ENCODE measurements at regions not wholly inside any gene's neighbourhood (a gene's known extent, or its start where the extent isn't known, plus 50 kb on each side); places are given as distances from the start of the nearest gene placed in this dataset.

DNA sequence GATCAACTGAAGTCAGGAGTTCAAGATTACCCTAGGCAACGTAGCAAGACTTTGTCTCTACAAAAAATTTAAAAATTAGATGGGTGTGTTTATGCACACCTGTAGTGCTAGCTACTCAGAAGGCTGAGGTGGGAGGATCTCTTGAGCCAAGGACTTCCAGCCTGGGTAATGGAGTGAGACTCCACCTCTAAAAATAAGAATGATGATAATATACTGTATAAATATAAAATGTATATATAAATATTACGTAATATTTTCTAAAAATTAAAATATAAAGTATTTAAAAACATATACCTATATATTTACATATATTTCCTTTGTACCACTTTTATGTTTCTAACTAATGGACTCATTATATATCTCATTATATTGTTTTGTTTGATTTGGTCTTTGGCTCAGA, 409.5 kb upstream of the REG3G start:
- H3K4me1 Mint-ChIP-seq: no peaks in the 10 kb centered on the region
- H3K27me3 Mint-ChIP-seq: no peaks in the 10 kb centered on the region
- no peaks in the 10 kb centered on the region for H3K36me3 Mint-ChIP-seq (ENCODE audit: low read depth)
- no peak for DNase-seq
- no peak overlapping the region for H3K4me3 Mint-ChIP-seq
- CTCF ChIA-PET: no interaction called here
- POLR2A ChIA-PET: no interaction called here
- H3K27ac Mint-ChIP-seq: no peak overlapping the region
- H3K9me3 Mint-ChIP-seq: no peaks in the 10 kb centered on the region

DNA sequence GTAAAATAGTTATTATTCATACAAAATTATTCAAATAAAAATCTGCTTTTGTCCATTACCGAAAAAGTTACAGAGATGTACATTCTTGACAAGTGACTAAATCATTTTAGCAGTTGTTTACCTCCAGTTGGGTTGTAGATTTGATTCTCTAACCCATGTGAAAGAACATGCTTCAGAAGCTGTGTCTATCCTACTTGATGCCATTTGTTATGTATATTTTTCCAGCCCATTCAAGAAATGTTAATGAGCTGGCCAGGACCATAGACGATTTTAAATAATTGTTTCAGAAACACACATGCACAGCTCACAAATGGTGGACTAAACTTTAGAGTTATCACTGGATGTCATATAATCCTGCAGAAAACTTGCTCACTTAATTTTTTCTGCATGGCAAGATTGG, 391.1 kb upstream of the REG3G start:
- no peak for DNase-seq
- no peaks in the 10 kb centered on the region for H3K4me1 Mint-ChIP-seq
- POLR2A ChIA-PET: no interaction called here
- H3K36me3 Mint-ChIP-seq (ENCODE audit: low read depth): no peaks in the 10 kb centered on the region
- no peak overlapping the region for H3K27ac Mint-ChIP-seq
- peaks cover 3% of the 10 kb centered on the region for H3K9me3 Mint-ChIP-seq
- no peak overlapping the region for H3K4me3 Mint-ChIP-seq
- CTCF ChIA-PET: no interaction called here
- H3K27me3 Mint-ChIP-seq: no peaks in the 10 kb centered on the region

- no peaks in the 10 kb centered on the region for H3K36me3 Mint-ChIP-seq (ENCODE audit: low read depth)
- ChIA-PET POLR2A (no interaction called here), CTCF (no interaction called here)
- no peaks in the 10 kb centered on the region for H3K4me1 Mint-ChIP-seq
- no peak overlapping the region for H3K4me3 Mint-ChIP-seq
- DNase-seq: no peak
- H3K9me3 Mint-ChIP-seq: peaks cover 2% of the 10 kb centered on the region
- no peak overlapping the region for H3K27ac Mint-ChIP-seq
- H3K27me3 Mint-ChIP-seq: no peaks in the 10 kb centered on the region
Measured at GRCh38 chr2:78644854-78645253, 380.6 kb upstream of the REG3G start.

- H3K4me1 Mint-ChIP-seq: no peaks in the 10 kb centered on the region
Measured at GRCh38 chr2:78646533-78647364, 378.8 kb upstream of the REG3G start.

GRCh38 chr2:78648558-78648957, 376.9 kb upstream of the REG3G start:
- Mint-ChIP-seq H3K27me3 (no peaks in the 10 kb centered on the region), H3K4me3 (no peak overlapping the region), H3K4me1 (no peaks in the 10 kb centered on the region), H3K9me3 (peaks cover 12% of the 10 kb centered on the region), H3K36me3 (ENCODE audit: low read depth) (no peaks in the 10 kb centered on the region), H3K27ac (no peak overlapping the region)
- CTCF ChIA-PET: no interaction called here
- no peak for DNase-seq
- POLR2A ChIA-PET: no interaction called here

More at GRCh38 chr2:78646533-78647364, 378.8 kb upstream of the REG3G start:
- DNase-seq: no peak
- Mint-ChIP-seq H3K27me3 (no peaks in the 10 kb centered on the region), H3K9me3 (peaks cover 9% of the 10 kb centered on the region), H3K36me3 (ENCODE audit: low read depth) (no peaks in the 10 kb centered on the region), H3K4me3 (no peak overlapping the region), H3K27ac (no peak overlapping the region)
- CTCF ChIA-PET: no interaction called here
- POLR2A ChIA-PET: no interaction called here

- Mint-ChIP-seq H3K36me3 (ENCODE audit: low read depth) (no peaks in the 10 kb centered on the region), H3K4me3 (no peak overlapping the region), H3K27me3 (no peaks in the 10 kb centered on the region), H3K27ac (no peak overlapping the region), H3K4me1 (no peaks in the 10 kb centered on the region), H3K9me3 (peaks cover 24% of the 10 kb centered on the region)
- POLR2A ChIA-PET: no interaction called here
- no peak for DNase-seq
- CTCF ChIA-PET: interaction anchor here (1.0 kb wide), 1 partner anchor 73 kb away, joined by 3 read pairs; no protein-coding TSS in a partner anchor
Measured at GRCh38 chr2:78654941-78655340, 370.6 kb upstream of the REG3G start.

DNA sequence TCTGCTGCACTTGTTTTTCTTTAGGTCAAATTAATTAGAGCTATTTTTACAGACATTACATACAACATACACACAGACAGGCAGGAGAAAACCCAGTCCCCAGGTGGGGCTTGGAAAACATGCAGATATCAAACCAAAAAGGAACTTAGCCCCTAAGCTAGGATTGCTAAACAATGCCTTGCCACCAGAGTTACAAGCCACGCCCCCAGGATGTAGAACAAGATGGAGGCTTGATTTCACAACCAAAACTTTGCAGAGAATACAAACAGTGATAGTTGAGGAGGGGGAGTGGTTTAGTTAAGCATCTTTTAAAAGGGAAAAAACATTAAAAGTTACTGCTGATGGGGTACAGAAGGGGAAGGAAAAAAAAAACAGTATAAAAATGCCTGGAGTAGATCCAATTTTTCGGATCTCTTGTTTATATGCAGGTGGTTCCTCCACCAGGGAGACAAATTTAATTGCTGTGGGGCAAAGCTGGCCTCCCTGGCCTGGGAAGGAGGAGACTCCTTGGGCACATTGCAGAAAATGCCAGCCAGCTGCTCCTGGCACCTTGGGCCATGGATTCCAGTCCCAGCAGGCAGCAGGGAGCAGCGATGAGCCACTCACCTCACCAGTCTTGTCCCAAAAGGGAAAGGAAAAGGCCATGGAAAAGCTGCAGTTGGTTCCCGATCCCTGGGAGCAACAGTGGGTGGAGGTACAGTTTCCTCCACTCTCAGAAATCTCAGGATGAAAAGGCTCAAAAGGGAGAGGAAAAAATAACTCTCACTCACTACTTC, 348.4 kb upstream of the REG3G start:
- Mint-ChIP-seq H3K4me1 (no peaks in the 10 kb centered on the region), H3K27me3 (no peaks in the 10 kb centered on the region), H3K36me3 (ENCODE audit: low read depth) (no peaks in the 10 kb centered on the region), H3K4me3 (no peak overlapping the region), H3K27ac (no peak overlapping the region), H3K9me3 (peaks cover 3% of the 10 kb centered on the region)
- DNase-seq: no peak
- CTCF ChIA-PET: no interaction called here
- POLR2A ChIA-PET: no interaction called here

DNA sequence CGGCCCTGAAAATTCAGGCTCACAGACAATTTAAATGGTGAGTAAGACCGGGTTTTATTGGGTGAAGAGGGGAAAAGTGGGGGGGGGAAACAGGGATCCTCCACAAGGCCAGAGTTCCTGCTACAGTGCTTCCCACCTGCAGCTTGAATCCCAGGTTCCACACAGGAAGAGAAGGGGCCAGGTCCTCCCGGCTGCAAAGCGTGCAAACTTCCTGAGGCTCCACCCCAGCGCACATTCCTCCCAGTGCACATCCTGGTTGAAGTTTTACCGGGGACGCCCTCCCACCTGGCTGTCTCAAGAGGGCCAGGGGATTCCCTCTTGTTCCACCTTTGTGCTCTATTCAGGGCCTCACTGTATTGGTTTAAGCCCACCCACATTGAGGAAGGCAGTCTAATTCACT, 347.7 kb upstream of the REG3G start:
- H3K27ac Mint-ChIP-seq: no peak overlapping the region
- ChIA-PET CTCF (no interaction called here), POLR2A (no interaction called here)
- H3K27me3 Mint-ChIP-seq: no peaks in the 10 kb centered on the region
- no peaks in the 10 kb centered on the region for H3K36me3 Mint-ChIP-seq (ENCODE audit: low read depth)
- H3K4me3 Mint-ChIP-seq: no peak overlapping the region
- H3K4me1 Mint-ChIP-seq: no peaks in the 10 kb centered on the region
- peaks cover 3% of the 10 kb centered on the region for H3K9me3 Mint-ChIP-seq
- DNase-seq: no peak

DNA sequence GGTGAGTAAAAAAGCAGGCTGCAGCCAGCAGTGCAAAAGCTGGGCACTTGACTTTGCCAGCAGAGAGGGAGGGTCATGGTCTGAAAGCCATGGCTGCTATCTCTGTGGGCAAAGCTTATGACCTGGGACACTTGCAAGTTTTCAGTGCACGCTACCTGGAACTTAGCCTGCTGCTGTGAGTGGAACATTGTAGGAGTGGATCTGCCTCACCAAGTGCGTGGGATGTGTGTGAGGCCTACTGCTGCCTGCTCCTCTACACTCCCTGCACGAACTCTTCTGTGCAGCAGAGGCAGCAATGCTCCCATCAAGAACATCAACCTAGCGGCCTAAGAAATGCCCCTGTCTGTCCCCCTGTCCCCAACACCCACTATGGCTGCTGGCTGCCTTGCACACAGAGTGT, 344.1 kb upstream of the REG3G start:
- H3K9me3 Mint-ChIP-seq: peaks cover 5% of the 10 kb centered on the region
- H3K4me3 Mint-ChIP-seq: no peak overlapping the region
- DNase-seq: no peak
- ChIA-PET POLR2A (no interaction called here), CTCF (no interaction called here)
- no peaks in the 10 kb centered on the region for H3K36me3 Mint-ChIP-seq (ENCODE audit: low read depth)
- H3K27me3 Mint-ChIP-seq: no peaks in the 10 kb centered on the region
- no peaks in the 10 kb centered on the region for H3K4me1 Mint-ChIP-seq
- H3K27ac Mint-ChIP-seq: no peak overlapping the region

DNA sequence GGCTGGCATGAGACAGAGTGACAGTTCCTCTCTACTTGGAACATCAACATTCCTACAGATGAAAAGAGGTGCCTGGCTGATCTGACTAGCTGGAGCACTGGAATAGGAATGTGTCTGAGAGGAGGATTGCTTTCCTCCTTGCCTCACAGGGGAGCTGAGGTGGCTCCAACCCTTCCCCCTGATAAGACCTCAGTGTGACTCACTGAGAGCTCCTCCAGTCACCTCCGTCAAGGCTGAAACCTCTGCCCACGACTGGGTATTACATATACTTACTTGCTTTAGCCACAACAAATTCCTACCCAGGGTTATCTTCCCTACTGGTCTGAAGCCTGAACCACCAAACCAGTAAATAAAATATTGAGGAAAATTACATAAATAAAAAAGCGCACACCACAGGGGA, 342.7 kb upstream of the REG3G start:
- Mint-ChIP-seq H3K4me3 (no peak overlapping the region), H3K27ac (no peak overlapping the region), H3K36me3 (ENCODE audit: low read depth) (no peaks in the 10 kb centered on the region), H3K4me1 (no peaks in the 10 kb centered on the region), H3K27me3 (no peaks in the 10 kb centered on the region), H3K9me3 (peaks cover 2% of the 10 kb centered on the region)
- CTCF ChIA-PET: no interaction called here
- DNase-seq: no peak
- POLR2A ChIA-PET: no interaction called here

DNA sequence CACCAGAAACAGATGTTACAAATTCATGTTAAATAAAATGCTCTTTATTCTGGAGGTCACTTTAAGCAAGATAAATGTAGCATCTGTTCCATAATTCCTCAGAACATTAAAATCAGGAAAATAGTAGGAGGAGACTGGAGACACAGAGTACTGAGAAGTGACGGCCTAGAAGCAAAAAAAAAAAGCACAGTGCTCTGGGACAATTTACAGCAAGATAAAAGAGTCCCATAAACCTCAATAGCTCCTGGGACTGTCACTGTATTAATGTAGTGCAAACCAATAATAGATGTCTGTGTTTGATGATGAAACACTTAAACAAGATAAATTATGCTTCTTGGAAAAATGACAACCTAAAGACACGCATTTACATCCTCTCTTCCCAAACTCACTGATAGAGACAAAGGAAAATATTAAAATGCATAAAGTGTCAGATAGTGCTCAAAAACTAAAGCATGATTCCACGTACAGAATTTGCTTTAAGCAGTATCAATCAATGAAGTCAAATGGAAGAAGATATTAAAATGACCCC, 338.8 kb upstream of the REG3G start:
- Mint-ChIP-seq H3K36me3 (ENCODE audit: low read depth) (no peaks in the 10 kb centered on the region), H3K27me3 (no peaks in the 10 kb centered on the region), H3K4me3 (no peak overlapping the region), H3K4me1 (no peaks in the 10 kb centered on the region), H3K9me3 (peaks cover 11% of the 10 kb centered on the region), H3K27ac (no peak overlapping the region)
- CTCF ChIA-PET: no interaction called here
- DNase-seq: no peak
- POLR2A ChIA-PET: no interaction called here

- ChIA-PET POLR2A (no interaction called here), CTCF (no interaction called here)
- Mint-ChIP-seq H3K9me3 (no peaks in the 10 kb centered on the region), H3K27me3 (no peaks in the 10 kb centered on the region), H3K27ac (no peak overlapping the region), H3K4me1 (no peaks in the 10 kb centered on the region), H3K36me3 (ENCODE audit: low read depth) (no peaks in the 10 kb centered on the region), H3K4me3 (no peak overlapping the region)
- no peak for DNase-seq
Measured at GRCh38 chr2:78699696-78700095, 325.8 kb upstream of the REG3G start.

GRCh38 chr2:78701546-78701945, 324.0 kb upstream of the REG3G start:
- Mint-ChIP-seq H3K4me3 (no peak overlapping the region), H3K27ac (no peak overlapping the region), H3K36me3 (ENCODE audit: low read depth) (no peaks in the 10 kb centered on the region), H3K4me1 (no peaks in the 10 kb centered on the region), H3K9me3 (no peaks in the 10 kb centered on the region), H3K27me3 (no peaks in the 10 kb centered on the region)
- POLR2A ChIA-PET: no interaction called here
- DNase-seq: no peak
- CTCF ChIA-PET: no interaction called here

All from activated CD4-positive, alpha-beta T cell treated with anti-CD3 and anti-CD28 coated beads, Interleukin-2, amount 10 ng/mL, durations not matched to agents 7 days and 5 days (primary cell).